ENCODE measurements at regions not wholly inside any gene's neighbourhood (a gene's known extent, or its start where the extent isn't known, plus 50 kb on each side); places are given as distances from the start of the nearest gene placed in this dataset.

DNA sequence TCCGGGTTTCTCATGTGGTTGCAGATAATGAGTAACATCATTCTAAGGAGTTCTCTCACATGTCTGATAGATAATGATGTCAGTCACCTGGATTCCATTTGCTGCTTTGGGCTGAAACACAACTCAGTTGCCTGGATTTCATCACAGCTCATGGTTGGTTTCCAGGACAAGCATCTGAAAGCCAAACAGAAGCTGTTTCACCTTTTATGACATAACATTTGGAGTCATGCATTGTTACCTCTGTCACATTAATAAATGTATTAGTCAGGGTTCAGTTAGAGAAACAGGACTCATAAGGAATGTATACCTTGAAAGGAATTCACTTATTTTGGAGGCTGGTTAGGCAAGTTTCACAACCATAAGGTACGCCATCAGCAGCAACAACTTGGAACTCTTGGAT is 251.9 kb upstream of the ATXN7L3B start:
- TF ChIP-seq, protein P1, sequence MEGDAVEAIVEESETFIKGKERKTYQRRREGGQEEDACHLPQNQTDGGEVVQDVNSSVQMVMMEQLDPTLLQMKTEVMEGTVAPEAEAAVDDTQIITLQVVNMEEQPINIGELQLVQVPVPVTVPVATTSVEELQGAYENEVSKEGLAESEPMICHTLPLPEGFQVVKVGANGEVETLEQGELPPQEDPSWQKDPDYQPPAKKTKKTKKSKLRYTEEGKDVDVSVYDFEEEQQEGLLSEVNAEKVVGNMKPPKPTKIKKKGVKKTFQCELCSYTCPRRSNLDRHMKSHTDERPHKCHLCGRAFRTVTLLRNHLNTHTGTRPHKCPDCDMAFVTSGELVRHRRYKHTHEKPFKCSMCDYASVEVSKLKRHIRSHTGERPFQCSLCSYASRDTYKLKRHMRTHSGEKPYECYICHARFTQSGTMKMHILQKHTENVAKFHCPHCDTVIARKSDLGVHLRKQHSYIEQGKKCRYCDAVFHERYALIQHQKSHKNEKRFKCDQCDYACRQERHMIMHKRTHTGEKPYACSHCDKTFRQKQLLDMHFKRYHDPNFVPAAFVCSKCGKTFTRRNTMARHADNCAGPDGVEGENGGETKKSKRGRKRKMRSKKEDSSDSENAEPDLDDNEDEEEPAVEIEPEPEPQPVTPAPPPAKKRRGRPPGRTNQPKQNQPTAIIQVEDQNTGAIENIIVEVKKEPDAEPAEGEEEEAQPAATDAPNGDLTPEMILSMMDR (IDR thresholded peaks at IDR 0.05) = no peak
- TF ChIP-seq ZFX (IDR thresholded peaks at IDR 0.05; ENCODE audit: borderline replicate concordance) = no peak
